HG02885 (cell line): ENCODE measurements at regions not wholly inside any gene's neighbourhood (a gene's known extent, or its start where the extent isn't known, plus 50 kb on each side); places are given as distances from the start of the nearest gene placed in this dataset.
"Not testable (repeated sequence)": the region's sequence is repeated elsewhere in the genome, so short reads cannot be mapped to it uniquely, and the experiment has no call there.

ENCODE experiments used
- ATAC-seq: cut with Tn5 transposase; IDR thresholded peaks from one replicate; pipeline ENCODE4 v1.9.1; 2021; ENCODE audit warnings: mild to moderate bottlenecking; ENCODE audit not compliant: unreplicated experiment, poor library complexity

DNA sequence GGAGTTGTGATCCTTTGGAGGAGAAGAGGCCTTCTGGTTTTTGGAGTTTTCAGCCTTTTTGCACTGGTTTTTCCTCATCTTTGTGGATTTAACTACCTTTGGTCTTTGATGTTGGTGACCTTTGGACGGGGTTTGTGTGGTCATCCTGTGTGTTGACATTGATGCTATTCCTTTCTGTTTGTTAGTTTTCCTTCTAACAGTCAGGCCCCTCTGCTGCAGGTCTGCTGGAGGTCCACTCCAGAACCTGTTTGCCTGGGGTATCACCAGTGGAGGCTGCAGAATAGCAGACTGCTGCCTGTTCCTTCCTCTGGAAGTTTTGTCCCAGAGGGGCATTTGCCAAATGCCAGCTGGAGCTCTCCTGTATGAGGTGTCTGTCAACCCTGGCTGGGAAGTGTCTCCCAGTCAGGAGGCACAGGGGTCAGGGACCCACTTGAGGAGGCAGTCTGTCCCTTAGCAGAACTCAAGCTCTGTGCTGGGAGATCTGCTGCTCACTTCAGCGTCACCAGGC is 149.4 kb upstream of the G2E3 start:
- ATAC-seq: not testable (repeated sequence)

DNA sequence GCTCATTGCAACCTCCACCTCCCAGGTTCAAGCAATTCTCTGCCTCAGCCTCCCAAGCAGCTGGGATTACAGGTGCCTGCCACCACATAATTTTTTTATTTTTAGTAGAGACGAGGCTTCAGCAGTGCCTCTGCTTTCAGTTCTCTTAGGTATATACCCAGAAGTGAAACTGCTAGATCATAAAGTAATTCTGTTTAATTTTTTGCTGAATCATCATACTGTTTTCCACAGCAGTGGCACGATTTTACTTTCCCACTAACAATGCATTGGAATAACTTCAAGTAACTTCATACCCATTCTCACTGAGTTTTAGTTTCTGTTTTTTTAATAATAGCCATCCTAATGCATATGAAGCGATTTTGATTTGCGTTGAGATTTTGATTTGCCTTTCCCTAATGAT is 148.0 kb upstream of the G2E3 start:
- no peak for ATAC-seq

DNA sequence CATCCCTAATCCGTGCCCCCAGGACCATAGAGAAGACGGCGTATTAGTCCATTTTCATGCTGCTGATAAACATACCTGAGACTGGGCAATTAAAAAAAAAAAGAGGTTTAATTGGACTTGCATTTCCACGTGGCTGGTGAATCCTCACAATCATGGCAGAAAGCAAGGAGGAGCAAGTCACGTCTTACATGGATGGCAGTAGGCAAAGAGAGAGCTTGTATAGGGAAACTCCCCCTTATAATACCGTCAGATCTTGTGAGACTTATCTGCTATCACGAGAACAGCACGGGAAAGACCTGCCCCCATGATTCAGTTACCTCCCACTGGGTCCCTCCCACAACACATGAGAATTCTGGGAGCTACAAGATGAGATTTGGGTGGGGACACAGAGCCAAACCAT is 145.8 kb upstream of the G2E3 start:
- not testable (repeated sequence) for ATAC-seq

DNA sequence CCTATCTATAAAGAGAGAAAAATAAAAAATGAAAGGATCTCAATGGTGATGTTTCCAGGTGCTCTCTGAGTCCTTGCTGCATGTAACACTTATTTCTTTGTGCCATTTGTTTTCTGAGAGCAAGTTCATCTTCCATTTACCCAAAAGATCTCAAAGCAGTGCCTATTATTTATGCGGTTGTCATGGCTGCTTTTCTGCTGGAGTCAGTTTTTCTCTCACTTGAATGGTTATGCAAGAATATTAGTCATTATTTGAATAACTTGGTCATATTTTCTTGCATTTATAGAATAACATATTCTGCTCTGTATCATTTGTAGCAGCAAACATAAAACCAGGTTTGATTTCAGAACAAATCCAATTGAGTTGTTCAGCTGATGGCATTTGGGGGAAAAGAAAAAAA is 141.8 kb upstream of the G2E3 start:
- ATAC-seq: no peak

DNA sequence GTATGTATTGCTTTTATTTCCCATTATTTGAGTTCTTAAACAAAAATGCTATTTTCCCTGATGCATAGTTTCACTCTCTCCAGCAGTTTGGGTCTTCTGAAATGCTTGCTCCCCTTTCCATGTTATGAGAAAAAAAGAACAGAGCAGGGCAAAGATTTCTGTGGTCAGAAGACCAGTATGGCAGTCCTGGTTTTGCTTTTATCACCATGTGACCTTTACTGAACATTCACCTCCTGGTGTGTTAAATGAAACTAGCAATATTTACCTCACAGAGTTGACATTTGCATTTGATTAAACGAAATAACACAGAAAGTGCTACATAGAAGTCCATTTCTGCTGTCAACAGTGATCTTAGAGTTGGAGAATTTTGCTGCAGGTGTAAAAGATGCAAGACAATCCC is 141.0 kb upstream of the G2E3 start:
- no peak for ATAC-seq

DNA sequence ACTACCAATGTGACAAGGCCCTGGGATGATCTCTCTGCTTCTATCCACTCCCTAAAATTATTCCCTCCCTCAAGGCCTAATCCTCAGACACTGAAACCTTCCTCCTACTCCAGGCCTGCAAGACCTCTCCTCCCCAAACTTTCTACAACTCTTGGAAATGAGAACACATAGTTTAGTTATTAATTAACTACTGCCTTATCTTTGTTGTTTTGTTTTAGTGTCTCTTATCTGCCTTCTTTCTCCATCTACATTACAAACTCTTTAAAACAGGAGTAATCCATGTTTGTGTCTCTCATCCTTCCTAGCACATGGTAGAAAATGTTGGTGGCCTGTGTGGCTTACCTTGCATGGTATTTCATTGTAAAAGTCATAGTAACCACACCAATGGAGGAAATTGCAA is 139.9 kb upstream of the G2E3 start:
- ATAC-seq: no peak

DNA sequence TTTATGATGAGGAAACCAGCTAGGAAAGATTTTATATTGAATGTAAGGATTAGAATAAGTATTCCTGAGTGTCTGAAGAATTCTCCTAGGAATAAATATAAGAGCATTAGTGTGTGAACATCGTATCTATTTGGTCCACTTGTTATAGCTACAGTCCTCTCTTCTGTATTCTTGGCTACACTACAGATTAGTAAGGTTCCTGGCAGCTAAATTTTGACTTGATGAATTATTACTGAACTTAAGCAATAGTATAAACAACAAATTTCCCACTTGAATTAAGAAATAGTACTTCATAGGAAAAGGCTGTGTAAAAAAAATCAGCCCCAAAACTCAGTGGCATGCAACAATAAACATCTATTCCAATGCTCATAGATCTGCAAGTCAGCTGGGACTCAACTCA is 138.4 kb upstream of the G2E3 start:
- ATAC-seq: no peak

DNA sequence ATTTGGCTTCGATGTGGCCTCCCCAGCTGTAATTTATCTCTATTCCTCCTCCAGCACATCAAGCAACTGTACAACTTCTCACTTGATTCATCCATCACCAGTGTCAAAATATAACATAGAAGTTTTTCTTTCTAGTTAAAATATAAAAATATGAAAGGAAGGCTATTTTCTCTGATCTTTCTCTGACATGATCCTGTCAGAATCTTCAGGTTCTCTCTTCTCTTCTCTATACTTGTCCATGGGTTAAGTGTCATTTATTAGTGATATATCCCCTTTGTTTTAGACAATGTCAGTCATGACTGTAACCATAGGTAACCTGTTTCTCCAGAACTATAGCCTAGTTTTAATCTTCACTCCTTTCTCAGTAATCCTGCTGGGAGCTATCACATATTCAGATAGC is 132.5 kb upstream of the G2E3 start:
- ATAC-seq: no peak

DNA sequence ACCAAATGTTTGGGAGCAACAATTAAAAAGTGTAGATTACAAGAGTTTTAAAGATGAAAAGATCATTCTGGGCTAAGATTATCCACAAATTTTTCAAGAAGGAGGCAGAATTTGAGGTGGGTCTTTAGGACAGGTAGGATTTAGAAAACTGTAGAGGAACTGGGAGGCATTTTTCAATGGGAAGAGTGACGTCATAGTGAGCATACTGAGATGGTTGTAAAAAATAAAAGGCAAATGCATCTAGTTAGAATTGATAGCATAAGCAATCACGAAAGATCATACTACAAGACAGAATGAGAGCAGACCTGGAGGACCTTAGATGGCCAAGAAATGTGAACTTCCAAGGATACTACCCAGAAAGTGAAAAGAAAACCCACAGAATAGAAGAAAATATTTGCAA is 131.6 kb upstream of the G2E3 start:
- ATAC-seq: no peak

DNA sequence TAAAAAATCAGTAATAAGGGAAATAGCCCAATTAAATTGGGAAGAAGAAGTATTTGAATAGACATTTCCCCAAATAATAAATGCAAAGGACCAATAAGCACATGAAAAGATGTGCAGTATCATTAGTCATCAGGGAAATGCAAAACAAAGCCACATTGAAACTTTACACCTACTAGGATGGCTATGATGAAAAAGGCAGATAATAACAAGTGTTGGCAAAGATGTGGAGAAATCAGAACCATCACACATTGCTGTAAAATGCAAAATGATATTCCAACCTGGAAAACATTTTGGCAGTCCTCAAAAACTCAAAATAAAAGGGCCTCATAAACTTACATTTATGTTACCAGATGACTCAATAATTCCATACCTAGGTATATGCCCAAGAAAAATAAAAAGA is 131.1 kb upstream of the G2E3 start:
- ATAC-seq: no peak

DNA sequence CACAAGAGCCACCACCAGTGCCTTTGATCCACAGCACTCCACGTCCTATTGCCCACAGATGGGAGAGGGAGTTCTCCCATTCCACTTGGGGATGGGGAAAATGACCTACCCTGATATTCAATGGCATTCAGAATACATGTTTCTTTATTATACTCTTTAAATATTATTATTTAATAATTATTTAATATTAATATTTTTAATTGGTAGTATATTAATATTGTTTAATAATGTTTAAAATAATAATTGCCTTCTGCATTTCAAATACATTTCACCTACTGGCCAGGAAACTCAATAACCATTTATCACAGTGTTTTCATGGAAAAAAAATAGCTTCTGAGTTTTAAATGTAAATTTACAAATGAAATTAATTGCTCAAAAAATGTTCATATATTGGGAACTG is 127.4 kb upstream of the G2E3 start:
- ATAC-seq: no peak

DNA sequence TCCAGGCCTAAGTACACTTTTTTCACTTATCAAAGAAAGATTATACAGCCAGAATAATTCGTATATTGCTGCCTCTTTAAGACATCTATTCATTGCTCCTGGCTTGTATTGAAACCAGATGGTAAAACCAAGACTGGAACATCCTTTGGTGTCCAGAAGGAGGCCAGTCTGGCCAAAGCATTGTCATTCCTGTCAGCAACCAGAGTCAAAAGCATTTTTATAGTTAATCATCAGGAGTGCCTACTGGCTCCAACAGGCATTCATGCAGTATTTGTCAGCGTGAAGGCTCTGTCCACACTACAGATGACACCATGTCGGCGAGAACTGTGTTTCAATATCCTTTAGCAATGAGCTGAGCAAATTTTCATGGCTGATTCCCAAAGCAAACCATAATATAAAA is 118.0 kb upstream of the G2E3 start:
- no peak for ATAC-seq

DNA sequence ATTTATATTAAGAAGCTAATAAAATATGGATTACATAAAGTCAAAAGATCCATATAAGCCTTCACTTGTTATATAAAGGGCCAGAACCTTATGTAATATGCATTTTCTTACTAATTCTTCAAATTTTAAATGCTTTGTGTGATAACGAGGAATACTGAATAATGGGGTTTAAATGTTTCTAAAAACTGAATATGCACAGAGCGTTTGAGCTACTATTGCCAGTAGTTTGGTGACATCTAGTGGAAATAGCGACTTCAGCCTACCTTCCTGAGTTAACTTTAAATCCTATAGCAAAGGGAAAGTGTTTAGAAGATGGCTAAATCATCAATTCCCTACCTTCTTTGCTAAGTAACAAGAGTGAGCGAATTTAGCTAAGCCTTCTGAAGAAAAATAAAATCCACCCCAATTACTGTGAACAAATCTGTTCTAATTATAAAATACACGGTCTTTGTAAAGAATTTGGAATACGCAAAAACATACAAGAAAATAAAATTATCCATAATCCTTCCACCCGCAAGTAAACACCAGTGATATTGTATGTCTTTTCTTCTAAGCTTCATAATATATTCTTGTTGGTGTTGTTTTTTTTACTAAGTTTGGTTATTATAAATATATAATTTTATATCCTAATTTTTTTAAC is 115.5 kb upstream of the G2E3 start:
- no peak for ATAC-seq

DNA sequence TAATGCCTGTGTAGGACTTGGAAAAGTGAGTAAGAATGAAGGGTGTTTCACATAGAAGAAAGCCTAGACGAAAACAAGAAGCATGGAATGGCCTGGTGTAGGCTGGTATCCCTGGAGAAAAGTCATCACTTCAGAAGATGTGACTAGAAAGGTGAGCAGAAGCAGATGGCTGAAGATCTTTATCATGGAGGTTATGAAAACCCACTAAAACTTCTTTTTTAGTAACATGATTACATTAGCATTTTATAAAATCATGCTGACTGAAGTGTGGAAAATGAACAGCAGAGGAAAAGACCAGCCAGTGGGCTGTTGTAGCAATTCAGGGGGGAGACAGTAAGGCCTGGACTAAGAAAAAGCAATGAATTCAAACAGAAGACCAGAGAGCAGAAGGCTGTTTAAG is 114.5 kb upstream of the G2E3 start:
- no peak for ATAC-seq

DNA sequence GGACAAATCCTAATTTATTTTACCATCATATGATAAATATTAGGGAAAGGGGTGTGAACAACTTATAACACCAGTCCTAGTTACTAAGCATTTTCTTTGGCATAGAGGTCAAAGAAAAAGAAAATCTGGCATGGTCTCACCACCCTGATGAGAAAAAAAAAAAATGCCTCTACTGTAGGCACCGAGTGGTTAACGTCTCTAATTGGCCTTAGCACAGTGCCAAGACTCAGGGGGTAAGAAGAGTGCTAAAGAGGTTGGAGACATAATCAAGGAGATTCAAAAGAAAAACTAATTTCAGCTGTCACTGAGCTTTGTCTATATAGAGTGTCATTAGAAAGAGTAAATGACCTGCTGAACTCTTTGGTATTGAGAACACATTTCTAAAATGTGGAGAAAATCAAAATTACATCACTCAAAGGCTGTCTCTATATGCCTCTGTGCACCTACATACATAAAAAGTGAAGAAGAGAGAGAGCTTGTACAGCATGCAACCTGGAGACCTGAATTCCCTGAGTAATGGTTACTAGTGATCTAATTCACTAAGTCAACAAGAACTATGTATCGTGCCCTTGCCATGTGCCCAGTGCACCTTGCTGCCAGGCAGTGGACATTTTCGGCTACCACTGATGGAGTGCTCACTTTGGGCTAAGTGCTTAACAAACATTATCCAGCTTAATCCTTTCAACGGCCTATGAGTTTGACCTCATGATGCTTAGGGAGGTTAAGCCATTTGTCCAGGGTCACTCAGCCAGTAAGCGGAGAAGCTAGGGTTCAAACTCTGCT is 113.8 kb upstream of the G2E3 start:
- no peak for ATAC-seq

DNA sequence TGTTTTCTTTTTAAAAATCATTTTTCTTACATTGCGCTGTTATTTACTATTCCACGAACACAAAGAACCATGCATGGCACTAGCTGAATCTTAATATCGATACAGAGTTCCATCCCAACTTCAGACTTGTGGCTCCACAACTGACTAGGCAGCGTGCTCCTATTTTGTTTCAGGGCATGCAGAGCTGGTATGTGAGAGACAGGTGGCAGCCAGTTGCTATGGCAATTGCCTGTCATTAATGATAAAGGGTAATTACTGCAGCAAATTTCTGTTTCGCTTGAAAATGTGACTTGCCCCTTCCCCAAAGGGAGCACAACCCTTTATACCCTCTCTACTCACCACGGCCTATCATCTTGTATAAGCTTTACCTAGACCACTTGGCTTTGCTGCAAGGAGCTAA is 113.1 kb upstream of the G2E3 start:
- no peak for ATAC-seq

DNA sequence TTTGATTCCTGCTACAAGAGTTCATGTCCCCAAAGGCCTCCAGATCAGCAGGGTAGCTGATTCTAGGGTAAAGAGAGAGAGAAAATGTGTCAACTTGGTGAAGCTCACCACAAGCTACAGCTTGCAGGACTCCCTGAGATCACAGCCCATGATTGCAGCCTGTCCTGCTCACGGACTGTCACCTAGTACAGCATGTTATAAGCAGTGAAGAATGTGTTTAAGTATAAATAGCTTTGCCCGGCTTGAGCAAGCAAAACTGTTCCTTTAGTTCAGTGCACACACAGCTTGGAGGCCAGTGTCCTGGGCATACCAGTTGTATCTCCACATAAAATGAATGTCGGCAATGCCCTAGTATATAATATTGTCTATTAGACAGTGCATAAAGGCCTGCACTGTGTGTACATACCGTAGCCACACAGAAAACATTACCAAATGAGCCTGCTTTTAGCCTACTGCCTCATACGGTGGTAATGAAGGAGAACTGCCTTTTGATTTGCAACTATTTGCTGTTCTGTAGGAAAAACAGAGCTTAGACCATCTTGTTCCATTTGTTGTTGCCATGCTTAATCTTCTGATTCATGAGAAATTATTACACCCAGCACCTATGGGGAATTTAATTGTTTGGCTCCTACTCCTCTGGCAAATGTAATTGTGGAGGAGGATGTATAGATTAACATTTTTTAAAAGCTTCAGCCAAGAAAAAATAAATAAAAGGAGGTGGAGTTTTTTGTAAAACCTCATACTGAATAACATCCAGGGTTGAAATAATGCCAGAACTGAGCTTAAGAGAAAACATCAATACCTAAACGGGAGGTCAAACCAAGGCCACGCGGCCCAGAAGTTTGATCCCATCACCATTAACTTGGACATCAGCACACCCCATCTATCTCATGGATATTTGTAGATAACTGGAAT is 108.1 kb upstream of the G2E3 start:
- ATAC-seq: no peak

DNA sequence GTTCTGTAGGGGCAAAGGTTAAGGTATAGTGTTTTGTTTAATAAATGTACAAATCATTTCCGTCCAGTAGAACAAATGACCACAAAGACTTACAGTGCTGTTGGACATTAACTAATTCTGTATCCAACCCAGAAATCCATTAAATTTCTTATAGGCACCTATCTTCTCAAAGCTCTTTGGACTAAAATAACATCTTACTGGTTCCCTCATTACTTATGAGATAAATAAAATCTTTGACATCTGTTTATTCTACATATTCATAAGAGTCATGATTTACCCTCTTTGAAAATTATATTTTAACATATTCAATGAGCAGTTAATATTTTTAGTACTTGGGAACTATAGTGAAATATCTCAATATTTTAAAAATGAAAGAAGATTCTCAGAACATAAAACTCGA is 102.7 kb upstream of the G2E3 start:
- no peak for ATAC-seq

DNA sequence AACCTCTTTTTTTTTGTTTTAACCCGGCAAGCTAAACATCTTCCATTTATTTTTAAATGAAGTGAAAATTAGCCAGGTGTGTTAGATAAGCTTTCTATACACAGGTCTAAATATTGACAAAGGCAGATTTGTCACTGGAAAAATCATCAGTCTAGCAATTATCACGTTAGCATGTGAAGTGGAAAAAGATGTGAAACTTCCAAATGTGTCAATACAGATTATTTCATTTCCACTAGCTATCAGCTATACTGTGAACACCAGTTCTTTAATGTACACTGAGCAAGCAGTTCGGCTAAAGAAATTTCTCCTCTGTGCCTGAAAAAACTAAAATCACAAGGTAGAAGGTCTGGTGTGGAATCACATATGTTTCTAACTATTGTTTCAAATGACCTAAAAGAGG is 96.6 kb upstream of the G2E3 start:
- ATAC-seq: no peak

DNA sequence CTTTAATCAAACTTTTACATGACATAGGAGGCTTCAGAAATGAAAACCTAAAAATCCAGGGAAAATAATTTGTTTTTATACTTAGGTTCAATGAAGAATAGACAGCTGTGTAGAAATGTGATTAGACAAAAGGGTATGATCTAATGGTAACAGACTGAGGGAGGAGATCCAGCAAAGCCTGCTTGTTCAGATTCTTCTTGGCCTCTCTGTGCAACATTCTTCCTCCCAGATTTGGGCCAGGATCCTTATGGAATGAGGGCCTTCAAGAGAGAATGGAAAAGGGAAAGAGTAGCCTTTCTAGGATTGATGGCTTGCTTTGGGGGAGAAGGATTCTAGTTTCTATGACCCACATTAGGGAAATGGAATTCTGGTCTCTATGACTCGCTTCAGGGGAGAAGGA is 94.5 kb upstream of the G2E3 start:
- no peak for ATAC-seq

DNA sequence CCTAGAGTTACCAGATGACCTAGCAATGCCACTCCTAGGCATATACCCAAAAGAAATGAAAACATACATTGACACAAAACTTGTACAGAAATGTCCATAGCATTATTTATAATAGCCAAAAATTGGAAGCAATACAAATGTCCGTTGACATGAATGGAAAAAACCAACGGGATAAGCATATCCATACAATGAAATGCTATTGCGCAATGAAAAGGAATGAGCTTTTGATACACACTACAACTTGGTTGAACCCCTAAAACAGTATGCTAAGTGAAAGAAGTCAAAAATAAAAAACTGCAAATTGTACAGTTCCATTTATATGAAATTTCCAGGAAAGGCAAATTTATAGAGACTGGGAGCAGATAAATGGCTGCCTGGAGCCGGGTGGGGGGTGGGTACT is 90.6 kb upstream of the G2E3 start:
- ATAC-seq: no peak
